GM18519 (cell line): ENCODE measurements at regions not wholly inside any gene's neighbourhood (a gene's known extent, or its start where the extent isn't known, plus 50 kb on each side); places are given as distances from the start of the nearest gene placed in this dataset.
"Not testable (repeated sequence)": the region's sequence is repeated elsewhere in the genome, so short reads cannot be mapped to it uniquely, and the experiment has no call there.

Source experiments
- ATAC-seq: cut with Tn5 transposase; IDR thresholded peaks from one replicate; pipeline ENCODE4 v1.9.1; 2021; ENCODE audit warnings: mild to moderate bottlenecking, moderate library complexity; ENCODE audit not compliant: unreplicated experiment, low FRiP score

DNA sequence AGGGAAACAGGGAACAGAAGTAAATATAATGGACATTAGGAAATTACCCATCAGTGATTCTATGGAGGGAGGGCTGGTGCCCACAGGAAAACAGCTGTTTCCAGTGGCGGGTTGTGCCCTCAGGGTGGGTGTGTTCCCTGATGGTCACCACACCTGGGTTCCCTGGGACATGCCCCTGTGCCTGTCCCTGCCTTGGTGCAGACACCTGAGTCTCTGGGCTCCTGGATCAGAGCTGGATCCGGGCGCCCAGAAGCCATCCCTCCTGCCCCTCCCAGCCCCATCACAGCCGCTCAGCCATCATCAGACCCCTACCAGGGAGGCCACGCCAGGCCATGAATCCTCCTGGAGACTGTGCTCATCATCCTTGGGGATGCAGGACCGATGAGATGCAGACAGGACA lies 307.2 kb upstream of the SFSWAP start:
- ATAC-seq: no peak

DNA sequence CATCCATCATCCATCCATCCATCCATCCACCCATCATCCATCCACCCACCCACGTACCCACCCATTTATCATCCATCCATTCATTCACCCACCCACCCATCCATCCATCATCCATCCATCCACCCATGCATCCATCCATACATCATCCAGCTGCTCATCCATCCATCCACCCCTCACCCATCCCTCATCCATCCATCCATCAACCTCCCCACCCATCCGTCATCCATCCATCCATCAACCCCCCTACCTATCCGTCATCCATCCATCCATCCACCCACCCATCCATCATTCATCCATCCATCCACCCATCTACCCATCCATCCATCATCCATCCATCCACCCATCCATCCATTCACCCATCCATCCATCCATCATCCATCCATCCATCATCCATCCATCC lies 306.2 kb upstream of the SFSWAP start:
- ATAC-seq: no peak

DNA sequence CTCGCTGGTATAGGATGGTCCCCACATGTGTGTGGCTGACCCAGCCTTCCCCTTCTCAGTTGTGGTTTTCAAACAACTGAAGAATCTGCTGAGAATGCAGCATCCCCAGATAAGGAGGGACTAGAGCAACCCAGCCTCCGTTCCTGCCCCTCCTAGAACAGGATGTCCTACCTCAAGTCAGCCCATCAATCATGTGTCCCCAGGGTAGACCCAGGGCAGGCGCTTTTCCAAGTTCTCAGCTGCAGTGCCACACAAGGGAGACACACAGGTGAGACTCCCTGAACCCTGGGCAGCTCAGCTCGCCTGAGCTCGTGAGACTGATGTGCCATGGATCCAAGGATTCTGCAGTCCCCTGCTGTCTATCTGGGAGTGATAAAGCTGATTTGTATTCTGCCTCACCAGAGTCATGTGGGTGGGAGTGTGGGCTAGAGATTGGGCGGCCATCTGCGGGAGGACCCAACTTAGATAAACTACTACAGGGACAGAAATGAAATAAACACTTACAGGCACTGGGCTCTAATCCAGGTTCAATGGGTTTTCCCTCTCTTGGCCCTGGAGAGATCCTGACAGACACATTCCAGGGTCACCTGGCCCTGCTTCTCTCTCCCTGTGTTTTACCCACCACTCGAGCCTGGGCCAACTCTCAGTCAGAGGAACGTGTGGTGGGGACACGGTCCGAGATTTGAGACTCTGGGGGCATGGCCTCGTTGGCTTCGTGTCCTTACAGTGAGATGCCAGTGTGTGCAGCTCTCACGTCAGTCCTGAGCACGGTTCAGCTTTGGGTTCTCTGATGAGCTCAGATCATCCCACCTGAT lies 303.5 kb upstream of the SFSWAP start:
- no peak for ATAC-seq

DNA sequence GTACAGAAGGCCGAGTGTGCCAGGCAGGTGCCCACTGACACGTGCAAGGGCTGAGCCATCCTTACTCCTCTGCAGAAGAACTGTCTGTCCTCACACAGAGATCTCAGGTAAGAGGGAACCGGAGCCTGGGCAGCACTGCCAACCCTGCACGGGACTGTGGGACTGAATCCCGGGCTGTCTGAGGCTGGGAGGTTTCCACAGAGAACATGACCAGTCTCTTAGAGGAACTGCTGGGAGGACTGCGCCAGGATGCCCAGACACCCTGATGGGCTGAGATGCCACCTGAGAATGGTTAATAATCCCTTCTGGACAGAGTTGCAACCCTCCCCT lies 302.9 kb upstream of the SFSWAP start:
- ATAC-seq: no peak

DNA sequence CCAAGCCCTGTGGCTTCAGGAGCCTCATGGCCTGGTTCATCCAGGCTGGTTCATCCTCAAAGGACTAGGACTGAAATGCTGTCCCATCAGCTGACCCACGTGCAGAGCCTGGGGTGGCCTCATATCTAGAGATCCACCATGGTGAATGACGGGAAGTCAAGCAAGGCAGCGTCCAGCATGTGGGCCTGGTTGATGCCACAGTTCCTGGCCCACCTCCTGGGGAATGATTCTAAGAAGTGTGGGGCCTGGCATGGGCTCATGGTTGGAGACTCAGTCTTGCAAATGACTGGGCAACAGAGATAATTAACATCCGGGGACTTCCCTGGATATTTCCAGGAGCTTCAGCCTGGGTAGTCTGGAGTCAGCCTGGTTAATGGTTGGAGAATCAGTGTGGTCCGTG lies 302.4 kb upstream of the SFSWAP start:
- ATAC-seq: no peak

DNA sequence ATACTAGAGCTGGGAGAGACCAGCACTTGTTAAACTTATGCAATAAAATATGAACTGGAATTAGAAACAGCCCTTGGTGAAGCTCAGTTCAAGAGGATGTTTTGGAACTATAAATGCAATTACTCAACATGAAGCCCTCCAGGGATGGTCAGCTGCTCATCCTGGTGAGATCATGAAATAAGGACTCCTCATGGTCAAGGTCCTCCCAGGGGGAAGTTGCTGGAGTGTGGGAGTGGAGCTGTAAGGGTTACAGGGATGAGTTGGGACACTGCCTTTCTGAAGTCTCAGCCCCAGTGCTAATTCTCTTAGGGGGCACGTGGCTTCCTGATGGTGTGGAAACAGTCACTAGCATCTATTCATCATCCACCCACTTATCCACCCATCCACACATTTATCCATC lies 301.7 kb upstream of the SFSWAP start:
- no peak for ATAC-seq

DNA sequence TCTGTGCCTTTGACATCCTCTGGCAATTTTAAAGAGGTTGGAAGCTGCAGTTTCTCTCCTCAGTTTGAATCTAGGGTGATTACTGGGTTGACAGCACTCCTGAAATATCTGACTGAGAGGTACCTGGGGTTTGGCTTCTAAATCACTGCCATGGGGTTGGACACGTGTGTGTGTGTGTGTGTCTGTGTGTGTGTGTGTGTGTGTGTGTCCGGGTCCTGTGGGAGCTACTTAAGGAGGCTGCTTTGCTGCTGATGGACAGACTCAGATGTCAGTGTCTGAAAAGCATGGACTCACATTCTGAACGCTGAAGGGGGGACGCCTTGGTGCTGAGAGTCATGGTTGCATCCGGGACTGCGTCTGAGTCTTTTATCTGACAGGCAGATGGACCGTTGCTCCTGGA lies 299.1 kb upstream of the SFSWAP start:
- not testable (repeated sequence) for ATAC-seq

DNA sequence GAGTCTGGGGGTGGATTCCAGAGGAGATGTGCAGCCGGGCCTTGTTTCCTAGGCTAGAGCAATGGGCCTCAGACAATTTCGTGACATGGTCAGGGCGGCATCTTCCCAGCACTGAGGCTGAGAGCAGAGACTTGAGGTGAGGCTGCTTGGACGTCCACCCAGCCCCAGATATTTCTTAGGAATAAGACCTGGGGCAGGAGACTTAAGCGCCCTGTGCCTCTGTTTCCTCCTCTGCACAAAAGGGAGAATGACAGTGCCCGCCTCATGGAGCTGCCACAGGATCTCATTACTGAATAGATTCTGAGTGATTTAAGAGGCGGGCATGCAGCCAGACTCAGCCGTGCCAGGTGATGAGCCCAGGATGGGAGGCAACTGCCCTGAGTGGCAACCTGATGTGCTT lies 297.9 kb upstream of the SFSWAP start:
- ATAC-seq: no peak

DNA sequence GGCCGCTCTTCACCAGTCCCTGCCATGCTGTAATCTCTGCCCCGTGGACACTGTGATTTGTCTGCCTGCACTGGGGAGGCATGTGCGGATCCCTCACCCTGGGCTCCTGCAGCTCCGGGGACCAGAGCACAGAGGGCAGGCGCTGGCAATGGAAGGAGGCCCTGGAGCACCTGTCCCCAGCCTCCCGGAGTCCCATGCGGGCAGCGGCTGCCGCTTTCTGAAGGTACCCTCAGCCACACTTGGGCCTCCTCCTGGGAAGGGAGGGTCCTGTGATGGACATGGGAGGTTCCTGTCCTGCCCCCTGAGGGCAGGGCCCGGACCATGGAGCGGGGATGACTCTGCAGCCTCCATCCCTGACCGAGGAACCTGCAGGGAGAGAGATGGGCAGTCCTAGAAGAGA lies 297.4 kb upstream of the SFSWAP start:
- no peak for ATAC-seq

DNA sequence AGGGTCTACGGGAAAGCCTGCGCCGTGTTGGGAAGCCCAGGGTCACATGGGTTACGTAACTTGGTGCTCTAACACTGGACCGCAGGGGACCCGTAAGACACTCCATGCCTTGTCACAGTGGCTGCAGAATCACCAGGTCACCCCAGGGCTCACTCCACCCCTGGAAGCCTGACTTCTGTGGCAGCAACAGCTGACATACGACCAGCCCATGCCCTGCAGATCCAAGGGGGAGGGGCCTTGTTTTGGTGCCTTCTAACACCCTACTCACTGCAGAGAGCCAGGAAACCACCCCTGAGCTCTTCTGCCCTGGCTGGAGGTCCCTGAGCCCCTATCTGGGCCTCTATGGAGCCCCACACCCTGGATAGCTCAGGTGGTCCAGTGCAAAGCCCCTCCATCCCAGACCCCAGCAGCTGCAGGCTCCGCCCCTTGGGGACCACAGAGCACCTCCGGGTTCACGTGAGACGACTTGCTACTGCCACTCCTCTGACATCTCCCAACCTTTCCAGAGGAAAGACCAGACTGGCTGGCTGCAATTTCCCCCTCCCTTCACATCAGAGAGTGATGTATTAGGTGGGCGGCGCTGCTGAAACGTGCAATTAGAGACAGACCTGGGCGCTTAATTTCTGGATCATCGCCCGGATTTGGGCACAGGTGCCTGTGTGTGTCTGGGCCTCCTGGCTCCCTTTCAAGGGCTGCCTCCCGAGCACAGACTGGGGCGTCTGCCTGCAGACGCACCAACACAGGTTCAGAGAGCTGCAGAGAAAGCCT lies 296.6 kb upstream of the SFSWAP start:
- ATAC-seq: not testable (repeated sequence)

DNA sequence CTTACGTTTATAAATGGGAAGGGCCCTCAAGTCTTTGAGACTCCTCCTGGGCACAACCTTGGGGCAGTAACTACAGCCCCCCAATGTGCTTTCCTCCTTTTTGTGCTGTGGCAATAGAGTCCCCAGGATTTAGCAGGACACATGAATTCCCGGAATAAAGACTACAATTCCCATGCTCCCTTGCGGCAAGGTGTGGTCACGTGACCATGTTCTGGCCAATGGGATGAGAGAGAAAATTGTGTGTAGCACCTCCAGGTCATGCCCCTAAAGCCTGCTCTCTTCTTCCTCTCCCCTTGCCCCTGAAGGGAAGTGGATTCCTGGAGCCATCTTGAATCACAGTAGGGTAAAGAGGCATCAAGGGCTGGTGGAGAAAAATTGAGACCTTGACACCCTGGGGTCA lies 295.1 kb upstream of the SFSWAP start:
- ATAC-seq: no peak

DNA sequence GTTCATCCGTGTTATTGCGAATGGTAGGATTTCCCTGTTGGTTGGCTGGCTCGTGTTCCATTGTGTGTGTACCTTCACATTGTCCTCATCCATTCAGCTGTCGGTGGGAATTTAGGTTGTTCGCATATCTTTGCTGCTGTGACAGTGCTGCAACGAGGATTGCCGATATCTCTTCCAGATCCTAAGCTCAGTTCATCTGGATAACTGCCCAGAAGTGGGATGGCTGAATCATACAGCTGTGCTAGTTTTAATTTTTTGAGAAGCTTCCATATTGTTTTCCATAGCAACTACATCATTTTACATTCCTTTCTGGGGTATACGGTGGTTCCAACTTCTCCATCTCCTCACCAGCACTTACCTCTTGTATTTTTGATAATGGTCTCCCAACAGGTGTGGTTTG lies 292.8 kb upstream of the SFSWAP start:
- ATAC-seq: no peak

DNA sequence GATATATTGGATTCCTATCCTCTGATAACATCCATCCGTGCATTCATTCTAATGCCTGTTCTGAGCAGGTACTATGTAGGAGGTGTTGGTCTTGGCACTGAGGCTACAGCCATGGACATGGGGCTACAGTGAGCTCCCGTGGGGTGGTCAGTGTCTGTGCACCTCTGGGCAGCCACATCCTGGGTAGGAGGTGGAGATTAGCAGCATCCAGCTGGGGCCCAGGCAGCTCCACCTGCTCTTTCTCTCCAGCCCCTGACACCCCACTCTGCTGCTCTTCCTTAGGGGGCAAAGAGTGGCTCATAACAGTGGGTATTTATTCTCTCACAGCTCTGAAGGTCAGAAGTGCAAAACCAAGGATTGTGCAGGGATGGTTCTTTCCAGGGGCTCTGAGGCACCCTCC lies 292.0 kb upstream of the SFSWAP start:
- ATAC-seq: no peak

DNA sequence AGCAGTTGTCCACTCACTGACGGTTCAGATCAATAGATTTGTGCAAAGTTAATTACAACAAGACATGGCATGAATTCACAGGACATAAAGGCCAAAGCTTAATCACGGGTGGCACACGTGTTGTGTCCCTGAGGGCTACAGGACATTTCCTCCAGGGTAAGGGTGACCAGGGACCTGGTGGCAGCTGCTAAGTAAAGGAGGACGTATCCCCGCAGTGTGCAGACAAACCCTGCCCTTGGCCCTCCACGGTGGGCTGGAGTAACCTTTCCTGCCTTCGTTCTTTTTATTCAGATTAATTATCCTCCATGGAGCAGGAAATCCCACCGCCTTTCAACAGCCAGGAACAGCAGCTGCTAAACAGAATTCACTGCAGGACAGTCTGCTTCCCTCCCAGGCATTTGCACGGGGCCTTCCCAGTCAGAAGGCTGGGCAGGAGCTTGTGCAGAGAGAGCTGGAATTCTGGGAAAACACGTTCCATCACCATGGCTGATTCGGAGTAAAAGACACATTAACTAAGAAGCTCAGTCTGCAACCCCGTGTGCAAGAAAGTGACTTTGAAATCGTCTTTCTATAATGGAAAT lies 289.9 kb upstream of the SFSWAP start:
- no peak for ATAC-seq

DNA sequence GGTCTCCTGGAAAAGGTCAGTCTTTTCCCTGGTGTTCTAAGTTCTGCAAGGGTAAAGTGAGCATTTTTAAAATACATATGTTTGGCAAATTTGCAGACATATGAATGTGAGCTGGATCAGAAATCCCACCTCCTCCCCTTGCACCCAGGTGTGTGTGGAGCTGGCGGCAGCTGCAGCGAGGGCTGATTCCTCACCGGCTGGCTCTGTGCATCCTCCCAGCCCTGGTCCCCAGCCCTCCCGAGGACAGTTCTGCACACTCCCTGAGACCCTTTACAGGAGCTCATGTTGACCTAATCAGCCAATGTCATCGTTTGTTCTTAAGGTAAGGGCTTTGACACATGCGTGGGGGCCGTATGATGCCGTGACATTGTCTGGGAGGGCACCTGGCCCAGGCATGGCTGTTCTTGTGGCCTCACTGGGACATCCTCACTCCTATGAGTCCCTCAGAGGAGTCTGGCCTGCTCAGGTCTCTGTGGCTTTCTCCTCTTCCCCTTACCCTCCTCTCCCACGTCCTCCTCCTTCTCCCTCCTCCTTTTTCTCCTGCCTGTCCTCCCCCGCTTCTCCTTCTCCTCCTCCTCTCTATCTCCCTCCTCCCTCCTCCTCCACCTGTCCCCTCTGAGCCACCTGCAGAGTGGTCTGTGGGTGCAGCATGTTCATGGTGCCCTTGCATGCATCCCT lies 289.2 kb upstream of the SFSWAP start:
- no peak for ATAC-seq

DNA sequence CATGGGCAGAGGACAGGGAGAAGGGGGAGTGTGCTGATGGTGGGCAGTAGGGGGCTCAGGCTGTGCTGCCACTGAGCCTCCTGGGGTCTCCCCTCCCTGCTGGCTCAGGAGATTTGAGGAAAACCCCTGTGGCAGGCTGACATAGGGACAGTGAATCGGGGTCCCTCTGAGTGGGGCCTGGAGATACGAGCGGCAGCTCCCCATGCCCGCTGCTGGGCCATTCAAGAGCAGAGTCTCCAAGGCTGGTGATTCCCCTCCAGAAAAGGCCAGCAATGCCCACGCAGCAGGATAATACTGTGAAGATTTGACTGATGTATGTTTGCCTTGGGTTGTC lies 288.7 kb upstream of the SFSWAP start:
- no peak for ATAC-seq

DNA sequence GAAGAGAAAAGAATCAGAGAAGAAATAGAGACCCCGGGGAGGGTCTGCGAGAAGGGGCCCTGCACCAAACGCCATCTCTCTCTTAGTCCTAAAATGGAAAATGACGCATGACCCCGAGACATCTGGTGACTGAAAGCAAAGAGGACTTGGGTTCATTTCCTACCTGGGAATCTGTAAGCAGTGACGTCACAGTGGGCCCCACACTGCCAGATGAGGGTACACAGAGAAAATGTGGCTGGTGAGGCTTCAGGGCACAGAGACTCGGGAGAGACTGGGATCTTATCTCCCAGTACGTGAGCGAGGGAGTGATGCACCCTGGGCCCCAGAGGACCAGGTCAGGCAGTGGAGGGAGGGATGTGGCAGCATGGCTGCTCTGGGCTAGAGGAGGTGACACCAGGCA lies 288.1 kb upstream of the SFSWAP start:
- ATAC-seq: no peak

DNA sequence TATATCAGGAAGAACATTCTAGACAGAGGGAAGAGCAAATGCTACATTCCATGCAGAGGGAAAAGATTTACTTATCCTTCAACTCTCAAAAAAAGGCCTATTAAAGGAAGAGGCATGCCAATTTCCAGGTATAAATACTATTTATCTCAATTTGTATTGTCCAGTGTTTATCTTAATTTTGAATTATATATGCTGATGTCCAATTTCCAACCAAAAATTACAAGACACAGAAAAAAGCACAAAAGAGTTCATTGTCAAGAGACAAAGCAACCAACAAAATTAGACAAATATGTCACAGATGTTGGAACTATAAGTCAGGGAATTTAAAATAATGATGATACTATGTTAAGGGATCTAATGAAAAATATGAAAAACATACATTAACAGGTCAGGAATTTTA lies 286.6 kb upstream of the SFSWAP start:
- no peak for ATAC-seq

DNA sequence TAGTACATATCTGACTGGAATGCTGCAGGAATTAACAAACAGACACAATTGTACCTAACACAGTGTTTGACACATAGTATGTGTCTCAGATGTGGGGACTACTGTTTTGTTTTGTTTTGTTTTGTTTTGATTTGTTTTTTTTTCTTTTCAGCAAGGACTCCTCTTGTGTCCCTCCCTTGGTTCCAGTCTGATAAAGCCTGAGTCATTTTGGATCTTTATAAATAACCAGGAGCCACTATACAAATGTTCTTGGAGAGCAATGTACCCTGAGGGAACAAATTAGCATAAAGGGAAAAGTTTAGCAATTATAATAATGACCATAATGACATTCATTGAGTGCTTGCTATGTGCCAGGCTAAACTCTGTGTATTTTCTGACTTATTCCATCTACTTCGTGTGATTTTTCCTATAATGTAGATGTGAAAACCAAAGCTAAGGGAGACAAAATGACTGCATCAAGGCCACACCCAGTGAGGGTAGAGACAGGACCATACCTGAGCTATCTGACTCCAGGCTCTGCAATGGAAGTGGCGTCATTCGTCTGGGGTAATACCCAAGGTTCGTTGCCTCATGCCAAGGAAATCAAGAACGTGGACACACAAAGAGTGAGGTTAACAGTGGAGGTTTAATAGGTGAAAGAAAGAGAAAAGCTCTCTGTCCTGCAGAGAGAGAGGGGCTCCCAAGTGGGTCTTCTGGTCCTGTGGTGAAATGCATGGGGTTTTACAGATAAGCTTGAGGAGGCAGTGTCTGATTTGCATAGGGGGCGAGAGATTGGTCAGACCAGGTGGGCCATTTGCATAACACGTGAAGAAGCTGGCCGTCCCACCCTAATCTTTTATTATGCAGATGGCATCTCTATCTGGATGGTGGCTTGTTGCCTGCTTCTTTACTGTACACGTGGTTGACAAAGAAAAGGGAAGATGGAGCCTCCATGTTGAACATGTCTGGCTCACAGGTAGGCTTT lies 285.5 kb upstream of the SFSWAP start:
- ATAC-seq: no peak

DNA sequence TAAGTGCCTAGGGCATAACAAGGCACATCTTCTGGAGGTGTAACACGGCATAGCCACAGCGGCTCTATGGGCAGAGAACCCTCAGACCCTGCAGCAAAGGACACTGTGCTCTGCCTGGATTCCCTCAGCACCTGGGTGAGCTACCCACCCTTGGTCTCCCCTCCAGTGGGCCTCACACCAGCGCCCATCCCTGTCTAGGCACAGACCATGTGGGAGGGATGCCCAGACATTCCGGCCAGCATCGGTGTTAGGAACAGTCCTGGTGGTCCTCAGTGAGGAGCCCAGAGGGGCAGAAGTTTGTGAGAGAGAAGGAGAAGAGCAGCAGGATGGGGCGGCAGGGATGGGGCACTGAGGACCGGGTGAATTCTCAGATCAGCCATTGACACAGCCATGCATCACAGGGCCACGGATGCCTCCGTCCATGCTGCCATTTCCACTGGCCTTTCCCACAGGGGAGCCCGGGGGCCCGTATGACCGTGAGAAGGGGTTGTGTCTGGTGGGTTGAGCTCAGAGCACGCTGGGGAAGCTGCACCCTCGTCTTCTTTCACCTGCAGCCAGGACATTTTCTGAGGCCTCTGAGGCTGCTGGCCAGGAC lies 282.7 kb upstream of the SFSWAP start:
- ATAC-seq: no peak
